CD14-positive monocyte (primary cell): ENCODE measurements at regions not wholly inside any gene's neighbourhood (a gene's known extent, or its start where the extent isn't known, plus 50 kb on each side); places are given as distances from the start of the nearest gene placed in this dataset.

Source experiments
- DNase-seq, 3 donors: peaks; one replicate each; pipeline ENCODE4 v3.0.0-alpha.2; 2011 to 2022
- H2AFZ ChIP-seq: 2 replicates; pipeline ENCODE4 v1.6.0; 2012; ENCODE audit warnings: mild to moderate bottlenecking, low read depth, low read length, inconsistent platforms; ENCODE audit not compliant: insufficient read depth, poor library complexity, severe bottlenecking
- H3K27ac ChIP-seq, 2 donors: 1 replicate in 1 of 2; 2 replicates in 1 of 2; pipeline ENCODE4 v1.5.1; 2012 to 2013; ENCODE audit warnings: low read length in 2 of 2, control low read depth in 1 of 2, inconsistent platforms in 1 of 2, low read depth in 1 of 2, mild to moderate bottlenecking in 1 of 2
- H3K27me3 ChIP-seq, 2 donors: one replicate each; pipeline versions ENCODE4 v1.6.0 to v1.6.1; 2011 to 2013; ENCODE audit warnings: low read length in 2 of 2; ENCODE audit not compliant: control insufficient read depth in 2 of 2, insufficient read depth in 2 of 2
- H3K36me3 ChIP-seq, 2 donors: replicated peaks in 1 of 2; 1 replicate in 1 of 2; 2 replicates in 1 of 2; pipeline versions ENCODE4 v1.5.1 to v1.6.1; 2012 to 2013; ENCODE audit warnings: low read length in 2 of 2, control low read depth in 1 of 2, inconsistent platforms in 1 of 2, mild to moderate bottlenecking in 1 of 2; ENCODE audit not compliant: insufficient read depth in 2 of 2, control insufficient read depth in 1 of 2
- H3K4me1 ChIP-seq, 2 donors: 1 replicate in 1 of 2; 2 replicates in 1 of 2; pipeline versions ENCODE4 v1.5.1 to v1.6.1; 2012 to 2013; ENCODE audit warnings: low read length in 2 of 2, control low read depth in 1 of 2, inconsistent platforms in 1 of 2, mild to moderate bottlenecking in 1 of 2, moderate library complexity in 1 of 2; ENCODE audit not compliant: insufficient read depth in 2 of 2, control insufficient read depth in 1 of 2
- H3K4me2 ChIP-seq: replicated peaks from 2 replicates; pipeline ENCODE3; 2012; ENCODE audit warnings: low read length, moderate library complexity, mild to moderate bottlenecking; ENCODE audit not compliant: poor library complexity, severe bottlenecking; ENCODE audit errors: extremely low read depth
- H3K4me3 ChIP-seq, 3 experiments: fragments of 200-600 bp in 1 of 3; sonication (generic) in 1 of 3; replicated peaks in 1 of 3; 1 replicate in 2 of 3; 2 replicates in 1 of 3; pipeline ENCODE4 v1.5.1; 2011 to 2013; ENCODE audit warnings: low read length in 3 of 3, mild to moderate bottlenecking in 3 of 3, control low read depth in 2 of 3, low read depth in 2 of 3, inconsistent platforms in 1 of 3, moderate library complexity in 1 of 3
- H3K79me2 ChIP-seq: 2 replicates; pipeline ENCODE4 v1.6.0; 2012; ENCODE audit warnings: mild to moderate bottlenecking, control low read depth, inconsistent platforms, low read length, moderate library complexity; ENCODE audit not compliant: insufficient read depth
- H3K9ac ChIP-seq: 2 replicates; pipeline ENCODE4 v1.6.0; 2017; ENCODE audit warnings: low read length, mild to moderate bottlenecking; ENCODE audit not compliant: insufficient read depth, poor library complexity, severe bottlenecking
- H3K9me3 ChIP-seq, 2 donors: replicated peaks in 1 of 2; 1 replicate in 1 of 2; 2 replicates in 1 of 2; pipeline versions ENCODE4 v1.5.1 to v1.6.1; 2012 to 2013; ENCODE audit warnings: low read length in 2 of 2, control low read depth in 1 of 2; ENCODE audit not compliant: control insufficient read depth in 1 of 2, insufficient read depth in 1 of 2
- H4K20me1 ChIP-seq: 2 replicates; pipeline ENCODE4 v1.6.0; 2012; ENCODE audit warnings: mild to moderate bottlenecking, low read length, control low read depth, moderate library complexity; ENCODE audit not compliant: insufficient read depth
- H3K27ac Mint-ChIP-seq, 7 donors: one replicate each; pipeline ENCODE4 v1.8.0; 2020; ENCODE audit warnings: mild to moderate bottlenecking in 7 of 7, mixed read lengths in 7 of 7, moderate library complexity in 6 of 7, inconsistent platforms in 2 of 7
- H3K27me3 Mint-ChIP-seq, 3 donors: one replicate each; pipeline ENCODE4 v1.8.0; 2021 to 2022; ENCODE audit warnings: low read depth in 3 of 3, mild to moderate bottlenecking in 3 of 3, mixed read lengths in 3 of 3, moderate library complexity in 3 of 3, inconsistent platforms in 1 of 3
- H3K36me3 Mint-ChIP-seq, 2 donors: one replicate each; pipeline ENCODE4 v1.8.0; 2020; ENCODE audit warnings: mixed read lengths in 2 of 2, inconsistent platforms in 1 of 2, mild to moderate bottlenecking in 1 of 2
- H3K4me1 Mint-ChIP-seq: one replicate; pipeline ENCODE4 v1.8.0; 2020; ENCODE audit warnings: mild to moderate bottlenecking, mixed read lengths
- H3K4me3 Mint-ChIP-seq, 2 donors: one replicate each; pipeline ENCODE4 v1.8.0; 2020; ENCODE audit warnings: mild to moderate bottlenecking in 2 of 2, mixed read lengths in 2 of 2, moderate library complexity in 1 of 2
- H3K9me3 Mint-ChIP-seq, 7 donors: one replicate each; pipeline ENCODE4 v1.8.0; 2020 to 2022; ENCODE audit warnings: mixed read lengths in 7 of 7, mild to moderate bottlenecking in 6 of 7, moderate library complexity in 6 of 7, inconsistent platforms in 2 of 7
- WGBS: methylation state at CpG from one replicate; pipeline ENCODE4 v1.1.5; 2013; ENCODE audit warnings: missing lambda C conversion rate; ENCODE audit not compliant: insufficient coverage; 5-methylcytosine and 5-hydroxymethylcytosine counted together
- intact Hi-C, 2 donors: fragments of 100-400 bp; cut with micrococcal nuclease; formaldehyde crosslinking; loops; one replicate each; pipeline versions ENCODE4 v1.15.0 to v1.15.1; 2023
- TF ChIP-seq, protein P1 (sequence below): fragments of 200-600 bp; IDR thresholded peaks from one replicate; pipeline ENCODE4 v1.8.0; 2022; ENCODE audit warnings: antibody characterized with exemption, mild to moderate bottlenecking

GRCh38 chr7:81165070-81165469, 246.2 kb upstream of the SEMA3C start:
- no CpG with 5 or more reads among the region's 4 CpGs for WGBS
- no peak overlapping the region for H3K27ac Mint-ChIP-seq
- no peak overlapping the region for H3K4me3 Mint-ChIP-seq
- Histone ChIP-seq H3K27me3 (no peaks in the 10 kb centered on the region), H3K36me3 (no peaks in the 10 kb centered on the region), H2AFZ (no peak overlapping the region), H3K27ac (no peak overlapping the region), H3K79me2 (no peaks in the 10 kb centered on the region), H3K9ac (no peak overlapping the region), H3K4me2 (no peak overlapping the region), H3K4me3 (no peak overlapping the region), H4K20me1 (no peaks in the 10 kb centered on the region), H3K4me1 (no peaks in the 10 kb centered on the region), H3K9me3 (no peaks in the 10 kb centered on the region)
- H3K4me1 Mint-ChIP-seq: no peaks in the 10 kb centered on the region
- DNase-seq: no peak
- peaks cover 0 to 5% (median 0%) of the 10 kb centered on the region in 7 donors for H3K9me3 Mint-ChIP-seq
- H3K36me3 Mint-ChIP-seq: no peaks in the 10 kb centered on the region
- peaks cover 0 to 2% (median 1%) of the 10 kb centered on the region in 3 donors for H3K27me3 Mint-ChIP-seq
- intact Hi-C loops: no loop called here
- TF ChIP-seq, protein P1, sequence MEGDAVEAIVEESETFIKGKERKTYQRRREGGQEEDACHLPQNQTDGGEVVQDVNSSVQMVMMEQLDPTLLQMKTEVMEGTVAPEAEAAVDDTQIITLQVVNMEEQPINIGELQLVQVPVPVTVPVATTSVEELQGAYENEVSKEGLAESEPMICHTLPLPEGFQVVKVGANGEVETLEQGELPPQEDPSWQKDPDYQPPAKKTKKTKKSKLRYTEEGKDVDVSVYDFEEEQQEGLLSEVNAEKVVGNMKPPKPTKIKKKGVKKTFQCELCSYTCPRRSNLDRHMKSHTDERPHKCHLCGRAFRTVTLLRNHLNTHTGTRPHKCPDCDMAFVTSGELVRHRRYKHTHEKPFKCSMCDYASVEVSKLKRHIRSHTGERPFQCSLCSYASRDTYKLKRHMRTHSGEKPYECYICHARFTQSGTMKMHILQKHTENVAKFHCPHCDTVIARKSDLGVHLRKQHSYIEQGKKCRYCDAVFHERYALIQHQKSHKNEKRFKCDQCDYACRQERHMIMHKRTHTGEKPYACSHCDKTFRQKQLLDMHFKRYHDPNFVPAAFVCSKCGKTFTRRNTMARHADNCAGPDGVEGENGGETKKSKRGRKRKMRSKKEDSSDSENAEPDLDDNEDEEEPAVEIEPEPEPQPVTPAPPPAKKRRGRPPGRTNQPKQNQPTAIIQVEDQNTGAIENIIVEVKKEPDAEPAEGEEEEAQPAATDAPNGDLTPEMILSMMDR: no peak

- TF ChIP-seq, protein P1: no peak
- no peaks in the 10 kb centered on the region for H3K9me3 ChIP-seq
- intact Hi-C loops: no loop called here
These were observed 244.1 kb upstream of the SEMA3C start for GRCh38 chr7:81162771-81163525.

More at GRCh38 chr7:81162771-81163525, 244.1 kb upstream of the SEMA3C start:
- Mint-ChIP-seq H3K9me3 (peaks cover 0 to 5% (median 0%) of the 10 kb centered on the region in 7 donors), H3K27ac (no peak overlapping the region), H3K4me1 (no peaks in the 10 kb centered on the region), H3K36me3 (no peaks in the 10 kb centered on the region), H3K27me3 (peaks cover 0 to 2% (median 1%) of the 10 kb centered on the region in 3 donors), H3K4me3 (no peak overlapping the region)
- Histone ChIP-seq H3K4me1 (no peaks in the 10 kb centered on the region), H3K4me2 (no peak overlapping the region), H4K20me1 (no peaks in the 10 kb centered on the region), H3K4me3 (no peak overlapping the region), H3K9ac (no peak overlapping the region), H3K27ac (no peak overlapping the region), H3K79me2 (no peaks in the 10 kb centered on the region), H3K27me3 (no peaks in the 10 kb centered on the region), H2AFZ (no peak overlapping the region), H3K36me3 (no peaks in the 10 kb centered on the region)
- DNase-seq: no peak
- WGBS: 100% methylated on average over 6 of the region's 7 CpGs
